GM18867 (cell line): ENCODE measurements at regions not wholly inside any gene's neighbourhood (a gene's known extent, or its start where the extent isn't known, plus 50 kb on each side); places are given as distances from the start of the nearest gene placed in this dataset.
"Not testable (repeated sequence)": the region's sequence is repeated elsewhere in the genome, so short reads cannot be mapped to it uniquely, and the experiment has no call there.

Experiments
- ATAC-seq: cut with Tn5 transposase; IDR thresholded peaks from one replicate; pipeline ENCODE4 v1.9.1; 2021; ENCODE audit warnings: mild to moderate bottlenecking, moderate library complexity; ENCODE audit not compliant: unreplicated experiment

GRCh38 chr1:229710746-229711145 is 84.7 kb downstream of the URB2 start:
- ATAC-seq: no peak

GRCh38 chr1:229714306-229714705 is 88.3 kb downstream of the URB2 start:
- no peak for ATAC-seq

DNA sequence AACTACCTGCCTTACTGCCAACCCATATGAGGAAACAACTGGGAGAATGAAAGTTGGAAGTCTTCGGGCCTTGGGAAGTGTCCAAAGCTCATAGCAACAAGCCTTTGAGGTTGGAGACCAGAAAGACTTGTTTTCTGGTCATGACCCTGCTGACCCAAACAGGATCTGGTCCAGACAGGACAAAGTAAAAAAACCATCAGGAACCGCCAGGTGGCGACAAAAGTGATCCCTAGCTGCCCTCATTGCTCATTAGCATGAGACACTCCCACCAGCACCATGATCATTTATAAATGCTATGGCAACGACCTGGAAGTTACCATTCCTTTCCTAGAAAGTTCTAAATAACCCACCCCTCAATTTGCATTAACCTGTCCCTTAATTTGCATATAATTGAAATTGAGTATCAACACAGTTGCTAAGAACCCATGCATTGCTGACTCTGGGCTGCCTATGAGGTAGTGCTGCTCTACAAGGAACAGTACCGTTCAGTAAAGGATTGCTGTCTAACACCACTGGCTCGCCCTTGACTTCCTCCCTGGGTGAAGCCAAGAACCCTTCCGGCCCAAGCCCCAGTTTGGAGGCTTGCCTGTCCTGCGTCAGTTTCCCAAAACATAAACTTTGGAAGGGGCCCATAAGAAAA is 89.0 kb downstream of the URB2 start:
- peak; percentile 70 for ATAC-seq

GRCh38 chr1:229716069-229716468 is 90.0 kb downstream of the URB2 start:
- no peak for ATAC-seq

DNA sequence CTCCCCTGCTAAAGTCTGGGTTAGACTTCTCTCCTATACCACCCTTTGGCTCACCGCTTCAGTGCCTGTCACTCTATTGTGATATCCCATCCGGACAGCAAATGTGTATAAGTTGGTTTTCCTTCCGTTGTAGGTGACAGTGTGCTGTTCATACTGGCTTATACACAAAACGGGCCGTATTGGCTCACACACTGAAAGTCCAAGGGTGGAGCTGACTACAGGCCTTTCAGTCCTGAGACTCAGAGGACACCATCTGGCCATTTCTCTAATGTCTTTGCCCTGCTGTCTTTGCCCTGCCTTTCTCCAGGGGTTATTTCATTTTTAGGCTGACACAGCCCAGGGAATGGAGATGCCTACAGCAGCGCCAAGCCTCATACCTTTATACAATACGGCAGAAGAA is 90.7 kb downstream of the URB2 start:
- no peak for ATAC-seq

- no peak for ATAC-seq
These were observed 91.9 kb downstream of the URB2 start for GRCh38 chr1:229717786-229718576.

DNA sequence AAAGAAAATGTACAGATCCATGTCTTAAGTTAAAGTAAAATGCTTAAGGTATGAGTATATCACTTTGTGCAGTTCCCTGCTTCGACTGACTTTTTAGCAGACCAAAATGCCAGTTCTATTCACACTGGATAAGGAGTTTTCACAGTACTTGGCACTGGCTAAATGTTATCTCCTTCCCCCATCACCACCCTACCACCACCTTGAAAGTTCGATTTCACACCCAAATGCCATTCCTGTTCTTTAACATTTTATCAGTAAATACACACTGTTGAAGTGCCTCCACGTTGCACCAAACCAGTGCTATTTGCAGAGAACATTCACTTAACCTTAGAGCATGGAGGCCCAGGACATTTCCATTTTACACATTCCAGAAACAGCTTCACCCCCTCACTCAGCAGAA is 100.0 kb downstream of the URB2 start:
- ATAC-seq: no peak

DNA sequence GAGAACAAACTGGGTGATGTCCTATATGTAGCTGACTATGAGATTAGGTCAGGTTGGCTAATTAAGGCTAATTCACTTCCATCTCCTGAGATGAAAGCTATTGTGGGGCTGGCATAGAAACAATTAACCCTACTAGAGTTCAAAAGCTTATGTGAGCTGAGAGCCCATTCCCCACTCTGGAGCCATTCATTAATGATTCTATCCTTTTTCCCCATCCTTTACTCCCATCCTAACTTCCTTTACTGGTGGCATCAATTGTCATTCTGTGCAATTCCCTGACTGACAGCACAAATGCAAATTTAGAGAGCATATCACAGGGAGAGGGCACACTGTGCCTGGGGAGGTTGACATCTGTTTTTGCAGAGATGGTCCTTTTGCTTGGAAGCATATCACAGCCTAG is 103.9 kb downstream of the URB2 start:
- ATAC-seq: no peak

GRCh38 chr1:229730573-229730972 is 104.5 kb downstream of the URB2 start:
- ATAC-seq: no peak

DNA sequence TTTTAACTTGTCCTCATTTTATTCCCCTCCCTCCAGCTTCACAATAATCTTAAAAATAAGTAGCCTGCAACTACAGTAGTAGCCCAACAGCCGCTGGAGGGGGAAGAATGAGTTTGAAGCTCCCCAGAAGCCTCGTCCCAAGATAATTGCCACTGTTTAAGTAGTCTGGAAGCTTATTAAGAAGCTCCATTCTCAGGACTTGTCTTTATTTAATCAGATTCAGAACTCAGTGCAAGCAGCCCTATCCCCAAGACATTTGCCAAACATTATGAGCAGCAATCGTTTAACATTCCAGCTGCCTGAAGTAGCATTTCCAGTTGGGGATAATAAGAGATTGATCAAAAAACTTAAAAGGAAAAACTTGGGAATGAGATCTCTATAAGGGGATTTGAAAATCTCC is 106.0 kb downstream of the URB2 start:
- no peak for ATAC-seq

- no peak for ATAC-seq
These were observed 110.3 kb downstream of the URB2 start for GRCh38 chr1:229736376-229736775.

GRCh38 chr1:229742614-229743013 is 116.6 kb downstream of the URB2 start:
- not testable (repeated sequence) for ATAC-seq

- ATAC-seq: no peak
These were observed 123.9 kb downstream of the URB2 start for GRCh38 chr1:229749992-229750391.

- no peak for ATAC-seq
These were observed 125.6 kb downstream of the URB2 start for GRCh38 chr1:229751610-229752009.

DNA sequence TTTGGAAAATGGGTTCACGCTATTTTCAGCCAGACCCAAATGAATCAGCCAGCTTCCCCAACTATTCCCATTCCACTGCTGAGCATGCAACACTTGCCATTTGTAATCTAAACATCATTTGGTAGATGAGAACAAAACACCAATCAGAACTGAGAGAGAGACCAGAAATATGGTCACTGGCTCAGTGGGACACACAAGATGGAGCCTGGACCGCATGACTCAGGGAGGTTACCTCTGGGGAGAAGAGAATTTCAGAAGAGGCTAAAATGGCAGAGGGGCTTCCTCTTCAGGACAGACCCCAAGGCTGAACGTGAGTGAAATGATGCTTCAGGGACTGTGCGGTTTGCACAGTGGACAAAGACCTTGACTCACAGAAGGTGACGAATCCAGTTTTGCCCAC is 126.6 kb downstream of the URB2 start:
- ATAC-seq: no peak

DNA sequence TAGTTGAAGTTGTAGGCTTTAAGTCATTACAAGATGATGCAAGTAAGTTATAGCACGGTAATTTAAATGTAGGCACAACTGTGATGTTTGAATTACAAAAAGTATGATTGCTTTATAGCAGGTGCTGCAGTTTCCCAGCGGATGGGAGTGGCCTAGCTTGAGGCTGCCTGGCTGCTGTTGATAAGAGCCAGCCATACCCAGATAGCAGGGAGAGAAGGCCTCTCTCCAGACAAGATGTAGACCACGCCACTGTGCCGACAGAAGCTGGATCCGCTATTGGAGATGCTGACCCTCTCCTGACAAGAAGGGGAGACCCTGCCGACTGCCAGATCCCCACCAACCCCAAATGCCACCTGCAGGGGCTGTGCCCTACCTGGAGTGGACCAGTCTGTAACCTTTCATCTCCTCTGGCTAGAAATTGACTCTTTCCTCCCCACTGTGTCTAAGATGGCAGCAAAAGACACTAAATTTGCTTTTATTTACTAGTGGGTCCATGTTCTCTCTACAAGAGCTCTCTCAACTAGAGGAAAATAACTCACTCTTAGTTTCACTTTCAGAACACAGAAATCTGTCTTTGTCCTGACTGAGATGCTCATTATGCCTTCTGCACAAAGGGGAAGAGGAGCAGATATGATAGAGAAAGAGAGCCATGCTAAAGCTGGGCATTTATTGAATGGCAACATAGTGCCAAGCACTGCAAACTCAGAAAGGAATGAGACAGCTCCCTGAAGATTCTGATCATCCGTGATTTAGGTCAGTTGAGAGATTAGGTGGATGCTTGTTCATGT is 127.9 kb downstream of the URB2 start:
- peak; percentile 71 for ATAC-seq

DNA sequence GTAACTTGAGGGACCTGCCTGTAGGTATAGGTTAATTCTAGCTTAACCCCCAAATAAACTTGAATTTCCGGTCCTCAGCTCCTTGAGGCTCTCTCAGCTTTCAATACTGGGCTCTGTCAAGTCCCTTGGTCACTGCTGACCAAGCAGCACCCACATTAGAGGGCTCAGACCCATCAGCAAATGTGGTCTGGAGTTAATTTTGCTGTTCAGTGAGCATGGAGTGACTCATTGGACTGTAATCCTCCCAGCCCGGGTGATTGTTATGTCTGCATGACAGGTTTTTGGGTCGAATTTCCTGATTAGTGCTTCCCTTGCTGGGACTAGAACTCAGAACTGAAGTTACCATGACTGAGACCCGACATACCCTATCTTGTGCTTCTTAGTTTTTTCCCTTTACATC is 130.6 kb downstream of the URB2 start:
- ATAC-seq: no peak

DNA sequence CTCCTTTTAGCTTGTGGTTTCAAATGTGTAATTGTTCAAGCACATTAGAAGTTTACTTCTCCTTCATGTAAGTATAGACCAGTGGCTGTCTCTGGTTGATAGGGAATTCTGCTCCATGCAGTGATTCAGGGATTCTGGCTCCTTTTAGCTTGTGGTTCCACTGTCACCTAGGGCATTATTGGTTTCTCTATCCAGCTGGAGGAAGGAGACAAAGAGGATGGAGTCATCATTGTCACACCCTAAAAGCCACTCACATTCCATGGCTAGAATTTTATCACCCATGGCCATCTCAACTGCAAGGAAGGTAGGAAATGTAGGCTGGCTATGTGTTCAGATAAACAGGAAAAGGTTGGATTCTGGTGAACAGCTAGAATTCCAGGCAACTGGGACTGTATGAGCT is 131.2 kb downstream of the URB2 start:
- no peak for ATAC-seq

GRCh38 chr1:229758101-229759036 is 132.3 kb downstream of the URB2 start:
- no peak for ATAC-seq

- ATAC-seq: no peak
These were observed 133.0 kb downstream of the URB2 start for GRCh38 chr1:229759037-229759435.

DNA sequence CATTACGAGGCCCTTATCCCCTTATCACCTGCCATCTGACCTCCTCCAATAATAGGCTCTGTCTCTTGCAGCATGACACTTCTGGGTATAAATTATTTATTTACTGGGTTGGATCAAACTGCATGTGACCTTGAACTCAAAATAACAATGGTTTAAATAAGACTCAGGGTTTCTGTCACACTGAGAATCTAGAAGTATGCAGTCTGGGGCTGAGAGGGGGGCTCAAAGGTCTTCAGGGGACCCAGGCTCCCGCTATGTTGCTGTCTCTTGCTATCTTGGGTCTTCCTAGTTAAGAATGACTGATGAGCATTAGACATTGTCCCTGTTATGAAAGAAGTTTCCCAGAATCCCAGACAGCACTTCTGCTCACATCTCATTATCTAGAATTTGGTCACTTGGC is 133.5 kb downstream of the URB2 start:
- ATAC-seq: no peak
